22Rv1 (cell line): ENCODE measurements at regions not wholly inside any gene's neighbourhood (a gene's known extent, or its start where the extent isn't known, plus 50 kb on each side); places are given as distances from the start of the nearest gene placed in this dataset.

Source experiments
- H3K27ac ChIP-seq: fragments of 450-650 bp; 2 replicates; pipeline ENCODE4 v1.5.1; 2017
- CTCF ChIP-seq: fragments of 450-650 bp; IDR thresholded peaks from 2 replicates; pipeline ENCODE4 v1.5.1; 2017; ENCODE audit warnings: mild to moderate bottlenecking
- ZFX ChIP-seq: fragments of 450-650 bp; IDR thresholded peaks from 2 replicates; pipeline ENCODE4 v1.6.1; 2017; ENCODE audit warnings: antibody characterized with exemption, borderline replicate concordance

- TF ChIP-seq ZFX (no peak), CTCF (no peak)
- H3K27ac ChIP-seq: no peak overlapping the region
These were observed 339.8 kb downstream of the NYAP2 start for GRCh38 chr2:225739328-225739727.

DNA sequence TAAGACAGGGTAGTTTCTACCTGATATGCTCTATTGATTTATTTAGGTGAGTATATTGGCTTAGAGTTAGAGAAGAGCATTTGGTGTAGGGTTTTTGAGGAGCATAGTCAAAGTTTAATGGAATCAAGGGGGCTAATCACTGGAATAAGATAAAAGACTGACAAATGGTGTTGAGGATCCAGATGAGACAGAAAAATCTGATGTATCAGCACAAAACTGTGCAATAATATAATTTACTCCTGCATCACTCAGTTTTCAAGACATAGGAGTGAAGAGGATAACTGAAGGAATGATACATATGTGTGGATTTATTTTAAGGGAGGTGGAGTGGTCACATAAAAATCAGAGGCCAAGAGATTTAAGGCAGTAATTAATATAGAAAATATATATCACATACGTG lies 339.2 kb downstream of the NYAP2 start:
- H3K27ac ChIP-seq: no peak overlapping the region
- TF ChIP-seq CTCF (no peak), ZFX (no peak)

GRCh38 chr2:225737556-225737955 lies 338.0 kb downstream of the NYAP2 start:
- no peak overlapping the region for H3K27ac ChIP-seq
- TF ChIP-seq ZFX (no peak), CTCF (no peak)

- H3K27ac ChIP-seq: no peak overlapping the region
- TF ChIP-seq ZFX: no peak
- no peak for TF ChIP-seq CTCF
These were observed 336.3 kb downstream of the NYAP2 start for GRCh38 chr2:225735844-225736243.

- H3K27ac ChIP-seq: no peak overlapping the region
- TF ChIP-seq CTCF: no peak
These were observed 326.2 kb downstream of the NYAP2 start for GRCh38 chr2:225725726-225726125.
